HEK293T (cell line): ENCODE measurements at regions not wholly inside any gene's neighbourhood (a gene's known extent, or its start where the extent isn't known, plus 50 kb on each side); places are given as distances from the start of the nearest gene placed in this dataset.

Experiments used
- BHLHE40 ChIP-seq: fragments of 450-650 bp; IDR thresholded peaks from 2 replicates; pipeline ENCODE4 v1.6.1; 2016; ENCODE audit warnings: mild to moderate bottlenecking, moderate library complexity, borderline replicate concordance
- CTBP1 ChIP-seq: fragments of 450-650 bp; IDR thresholded peaks from 2 replicates; pipeline ENCODE4 v1.6.1; 2016; ENCODE audit warnings: borderline replicate concordance
- ELF4 ChIP-seq: fragments of 450-650 bp; IDR thresholded peaks from 2 replicates; pipeline ENCODE4 v1.6.1; 2017; ENCODE audit warnings: antibody characterized with exemption
- FOXA1 ChIP-seq: fragments of 450-650 bp; IDR thresholded peaks from 2 replicates; pipeline ENCODE4 v1.6.1; 2016; ENCODE audit warnings: mild to moderate bottlenecking
- FOXM1 ChIP-seq: fragments of 450-650 bp; IDR thresholded peaks from 2 replicates; pipeline ENCODE4 v1.6.1; 2017; ENCODE audit warnings: mild to moderate bottlenecking, borderline replicate concordance
- L3MBTL2 ChIP-seq: fragments of 450-650 bp; conservative IDR thresholded peaks from 2 replicates; pipeline ENCODE4 v1.6.1; 2016; ENCODE audit warnings: mild to moderate bottlenecking
- NFRKB ChIP-seq: fragments of 450-650 bp; IDR thresholded peaks from 2 replicates; pipeline ENCODE4 v1.6.1; 2016; ENCODE audit warnings: mild to moderate bottlenecking, moderate library complexity
- SP1 ChIP-seq: fragments of 450-650 bp; IDR thresholded peaks from 2 replicates; pipeline ENCODE4 v1.6.1; 2017
- SUZ12 ChIP-seq: fragments of 450-650 bp; IDR thresholded peaks from 2 replicates; pipeline ENCODE4 v1.6.1; 2016; ENCODE audit warnings: mild to moderate bottlenecking
- TARDBP ChIP-seq: fragments of 450-650 bp; IDR thresholded peaks from 2 replicates; pipeline ENCODE4 v1.6.1; 2016
- ZNF384 ChIP-seq: fragments of 450-650 bp; IDR thresholded peaks from 2 replicates; pipeline ENCODE4 v1.6.1; 2016

DNA sequence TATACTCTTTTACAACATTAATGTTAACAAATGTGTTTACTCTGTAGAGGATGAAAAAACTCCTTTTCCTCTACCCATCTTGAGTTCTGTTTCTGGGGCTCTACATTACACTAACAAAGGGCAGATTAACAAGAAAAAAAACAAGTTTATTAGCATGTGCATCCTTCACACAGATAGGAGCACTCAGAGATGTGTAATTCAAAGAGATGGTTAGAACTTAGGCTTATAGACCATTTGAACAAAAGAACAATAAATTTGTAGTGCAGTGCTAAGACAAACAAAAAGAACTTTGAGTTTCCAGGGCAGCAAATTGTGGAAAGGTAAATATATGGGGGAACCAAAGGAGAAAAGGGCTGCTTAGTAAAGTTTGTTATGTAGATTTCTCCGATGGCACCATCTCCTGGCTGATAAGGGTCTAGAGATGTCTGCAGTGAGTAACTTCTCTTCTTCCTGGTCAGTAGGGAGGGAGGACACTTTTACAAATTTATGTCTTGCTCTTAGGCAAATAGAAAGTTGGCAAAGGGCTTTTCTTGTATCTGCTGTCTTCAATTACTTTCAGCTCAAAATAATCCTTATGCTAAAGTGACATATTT is 1249.9 kb upstream of the TENM3 start:
- no peak for TF ChIP-seq TARDBP
- TF ChIP-seq SUZ12, result no peak
- TF ChIP-seq SP1, result no peak
- TF ChIP-seq BHLHE40, result no peak
- no peak for TF ChIP-seq ZNF384
- TF ChIP-seq FOXM1, result no peak
- TF ChIP-seq ELF4, result no peak
- no peak for TF ChIP-seq CTBP1
- TF ChIP-seq FOXA1, result no peak
- no peak for TF ChIP-seq L3MBTL2
- no peak for TF ChIP-seq NFRKB
